HG02763 (cell line): ENCODE measurements at regions not wholly inside any gene's neighbourhood (a gene's known extent, or its start where the extent isn't known, plus 50 kb on each side); places are given as distances from the start of the nearest gene placed in this dataset.
A peak's percentile ranks its signal among the peaks of the same experiment; 100 is the strongest.

Experiments used
- ATAC-seq: cut with Tn5 transposase; IDR thresholded peaks from one replicate; pipeline ENCODE4 v1.9.1; 2021; ENCODE audit warnings: mild to moderate bottlenecking, moderate library complexity; ENCODE audit not compliant: unreplicated experiment

GRCh38 chr5:62732677-62733121 is 154.1 kb downstream of the LRRC70 start:
- ATAC-seq, result no peak

- ATAC-seq, result no peak
Measured at GRCh38 chr5:62731022-62731421, 152.4 kb downstream of the LRRC70 start.

DNA sequence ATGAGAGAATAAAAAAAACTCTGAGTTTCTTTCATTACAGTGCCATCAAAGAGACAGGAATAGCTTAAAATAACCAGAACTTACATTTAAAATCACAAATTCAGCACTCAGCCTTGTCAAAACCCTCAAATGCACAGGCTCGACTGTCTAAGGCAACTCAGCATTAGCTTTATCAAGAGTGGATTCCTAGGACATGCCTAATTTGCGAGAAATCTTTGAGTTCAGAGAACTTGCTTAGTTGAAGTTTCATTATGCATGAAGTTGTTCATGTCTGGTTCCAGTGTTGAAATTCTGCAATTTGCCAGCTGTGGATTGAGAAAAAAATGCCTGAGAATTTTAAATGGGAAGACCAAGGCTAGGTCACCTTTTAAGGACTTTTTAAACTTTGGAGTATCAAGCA is 151.1 kb downstream of the LRRC70 start:
- no peak for ATAC-seq

- no peak for ATAC-seq
Measured at GRCh38 chr5:62727861-62728260, 149.2 kb downstream of the LRRC70 start.

DNA sequence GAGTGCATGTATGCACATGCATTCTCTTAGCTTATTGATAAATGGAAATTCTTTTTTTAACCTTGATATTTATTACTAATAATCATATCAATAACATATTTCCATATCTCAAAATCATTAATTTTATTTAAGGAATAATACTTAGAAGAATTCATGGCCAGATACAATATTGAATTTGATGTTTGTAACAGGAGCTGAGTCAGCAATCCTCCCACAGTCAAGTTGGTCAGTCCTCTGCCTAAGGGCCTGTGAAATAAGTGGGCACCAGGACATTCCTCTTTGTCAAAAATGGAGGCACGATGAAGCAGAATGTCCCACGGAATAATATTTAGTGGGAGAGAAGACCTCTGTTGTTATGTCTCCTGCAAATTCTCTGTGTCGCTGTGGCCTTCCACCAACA is 148.6 kb downstream of the LRRC70 start:
- no peak for ATAC-seq

DNA sequence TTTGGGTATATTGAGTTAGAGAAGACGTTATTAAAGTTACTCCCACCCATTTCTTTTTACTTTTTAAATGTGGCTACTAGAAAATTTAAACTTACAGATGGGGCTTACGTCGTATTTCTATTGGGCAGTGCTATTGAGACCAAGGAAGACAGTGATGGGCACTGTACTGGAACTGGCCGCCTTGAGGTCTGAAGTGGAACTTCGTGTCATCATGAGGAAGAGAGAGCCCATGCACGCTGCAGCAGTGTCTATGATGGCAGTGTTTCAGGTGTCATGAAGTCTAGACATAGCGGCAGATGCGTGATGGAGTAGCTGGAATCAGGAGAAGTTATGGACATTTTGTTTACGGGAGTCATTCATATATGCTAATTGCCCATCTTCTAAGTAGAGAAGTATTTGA is 143.7 kb downstream of the LRRC70 start:
- ATAC-seq, result no peak

DNA sequence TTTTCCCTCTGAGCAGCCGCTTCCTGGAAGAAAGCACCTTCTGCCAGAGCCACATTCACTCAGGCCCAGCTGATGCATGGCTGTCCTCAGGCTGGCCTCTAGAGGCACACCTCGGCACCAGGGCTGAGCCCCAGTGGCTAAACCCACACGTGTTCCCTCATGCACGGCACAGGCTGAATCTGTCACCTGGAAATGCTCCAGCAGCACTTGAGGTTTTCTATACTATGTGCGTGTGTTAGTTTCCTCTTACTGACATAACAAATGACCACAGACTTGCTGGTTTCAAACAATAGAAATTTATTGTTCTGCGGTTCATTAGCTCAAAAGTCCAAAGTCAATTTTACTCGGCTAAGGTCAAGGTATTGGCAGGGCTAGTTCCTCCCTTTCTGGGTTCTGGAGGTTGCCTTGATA is 141.4 kb downstream of the LRRC70 start:
- ATAC-seq, result peak; percentile 98

GRCh38 chr5:62719061-62719720 is 140.6 kb downstream of the LRRC70 start:
- ATAC-seq, result no peak

DNA sequence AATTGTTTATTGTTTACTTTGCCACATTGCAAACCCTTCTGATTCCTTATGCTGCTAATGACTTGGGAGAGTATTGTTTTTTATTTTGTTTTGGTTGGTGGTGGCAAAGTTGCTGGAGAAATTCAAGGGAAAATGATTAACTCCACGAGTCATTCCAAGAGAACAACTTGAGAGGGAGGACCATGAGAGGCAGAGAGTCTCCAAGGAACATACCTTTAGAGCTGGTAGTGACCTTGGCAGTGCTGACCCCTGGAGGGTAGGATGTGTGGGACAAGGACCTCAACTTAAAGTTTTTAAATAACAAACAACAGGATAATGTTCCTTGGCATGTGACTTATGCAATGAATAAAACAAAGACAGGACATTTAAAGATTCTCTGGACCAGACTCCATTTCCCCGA is 139.7 kb downstream of the LRRC70 start:
- ATAC-seq, result no peak

DNA sequence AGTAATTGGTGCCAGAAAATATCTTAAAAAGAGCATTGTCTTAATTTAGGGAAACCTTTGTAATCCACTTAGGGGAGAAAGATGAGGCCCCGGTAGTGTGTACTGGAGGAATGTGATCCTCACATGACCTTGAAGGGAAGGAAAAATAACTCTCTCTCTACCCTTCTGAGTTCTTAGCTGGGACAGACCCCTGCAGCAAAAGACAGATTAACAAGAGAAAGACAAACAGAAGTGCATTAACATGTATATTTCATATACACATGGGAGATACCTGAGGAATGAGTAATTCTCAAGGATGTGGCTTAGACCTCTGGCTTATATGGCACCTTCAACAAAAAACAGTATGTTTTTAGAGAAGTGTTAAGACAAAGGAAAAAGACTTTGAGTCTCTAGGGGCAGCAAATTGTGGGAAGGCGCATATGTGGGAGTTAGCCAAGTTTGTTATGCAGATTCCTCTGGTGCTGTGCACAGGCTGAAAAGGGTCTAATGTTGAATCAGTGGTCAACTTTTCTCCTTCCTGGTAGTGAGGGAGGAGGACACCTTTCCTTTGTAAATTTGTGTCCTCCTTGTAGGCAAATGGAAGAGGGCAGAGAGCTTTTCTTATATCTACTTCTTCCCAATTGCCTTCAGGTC is 138.8 kb downstream of the LRRC70 start:
- no peak for ATAC-seq

- no peak for ATAC-seq
Measured at GRCh38 chr5:62714296-62714695, 135.7 kb downstream of the LRRC70 start.

DNA sequence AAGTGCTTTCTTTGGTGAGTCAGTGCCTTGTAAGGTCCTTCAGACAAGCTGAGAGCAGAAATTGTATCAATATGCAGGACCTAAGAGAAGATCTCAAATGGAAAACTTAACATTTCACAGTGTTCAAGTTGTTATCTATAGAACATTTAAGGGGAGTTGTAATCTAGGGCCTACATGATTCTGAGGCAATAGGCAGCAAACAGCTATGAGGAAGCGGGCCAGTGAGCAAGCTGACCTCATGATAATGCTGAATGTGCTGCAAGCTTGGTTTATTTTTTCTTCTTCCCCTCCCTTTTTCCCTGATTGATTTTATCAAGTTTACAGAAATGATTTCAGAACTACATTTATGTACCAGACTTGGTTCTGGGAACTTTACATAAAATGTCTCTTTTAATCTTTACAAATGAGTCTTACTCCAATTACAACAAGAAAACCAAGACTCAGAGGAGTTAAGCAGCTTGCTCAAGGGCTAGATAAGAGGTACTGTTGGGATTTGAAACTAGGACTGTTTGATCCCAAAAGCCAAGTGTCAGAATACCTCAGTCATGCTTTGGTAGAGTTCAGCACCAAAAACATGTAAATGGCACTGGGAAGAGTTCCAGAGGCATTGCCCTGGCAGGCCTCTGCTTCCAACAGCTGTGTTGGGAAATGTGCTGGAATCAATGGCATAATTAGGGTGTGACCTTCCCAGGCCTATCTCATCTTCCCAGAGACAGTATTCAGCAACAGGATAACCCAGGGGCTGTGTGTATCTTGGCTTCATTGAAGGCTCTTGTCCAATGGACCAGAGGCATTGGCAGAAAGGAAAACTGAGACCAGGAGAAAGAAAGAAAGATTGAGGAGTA is 130.1 kb downstream of the LRRC70 start:
- ATAC-seq, result no peak

DNA sequence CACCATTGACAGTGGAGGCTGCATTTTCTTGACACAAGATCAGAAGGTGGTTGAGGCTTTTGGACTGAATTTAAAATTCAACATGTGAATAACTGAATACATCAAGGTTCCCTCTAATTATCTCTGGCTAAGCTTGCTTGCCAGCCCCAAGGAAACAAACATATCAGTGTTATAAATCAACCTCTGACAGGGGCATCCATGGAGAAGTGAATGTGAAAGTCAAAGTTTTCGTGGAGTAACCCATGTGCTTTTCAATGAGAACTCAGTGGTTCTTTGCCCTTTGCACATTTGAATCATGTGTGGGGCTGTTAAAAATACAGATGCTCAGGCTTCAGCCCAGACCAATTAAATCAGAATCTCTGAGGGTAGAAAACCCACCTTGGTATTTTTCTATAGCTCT is 128.9 kb downstream of the LRRC70 start:
- ATAC-seq, result no peak

GRCh38 chr5:62707131-62707530 is 128.5 kb downstream of the LRRC70 start:
- ATAC-seq, result no peak

DNA sequence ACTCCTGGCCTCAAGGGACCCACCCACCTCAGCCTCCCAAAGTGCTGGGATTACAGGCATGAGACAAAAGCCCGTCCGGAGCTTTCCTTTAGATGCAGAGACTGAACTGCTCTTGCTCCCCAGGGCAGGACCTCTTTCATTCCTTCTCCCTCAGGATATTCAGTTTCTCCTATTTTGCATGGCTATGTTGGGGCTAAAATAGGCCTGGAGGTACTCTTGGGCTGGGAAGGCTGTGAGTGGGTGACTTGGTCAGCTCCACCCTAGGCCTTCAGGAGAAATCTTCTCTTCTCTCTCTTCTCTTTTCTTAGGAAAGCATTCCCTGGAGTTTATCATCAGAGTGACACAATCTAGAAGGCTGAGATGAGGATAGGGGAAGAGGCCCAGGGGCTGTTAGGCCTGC is 126.4 kb downstream of the LRRC70 start:
- ATAC-seq, result no peak

DNA sequence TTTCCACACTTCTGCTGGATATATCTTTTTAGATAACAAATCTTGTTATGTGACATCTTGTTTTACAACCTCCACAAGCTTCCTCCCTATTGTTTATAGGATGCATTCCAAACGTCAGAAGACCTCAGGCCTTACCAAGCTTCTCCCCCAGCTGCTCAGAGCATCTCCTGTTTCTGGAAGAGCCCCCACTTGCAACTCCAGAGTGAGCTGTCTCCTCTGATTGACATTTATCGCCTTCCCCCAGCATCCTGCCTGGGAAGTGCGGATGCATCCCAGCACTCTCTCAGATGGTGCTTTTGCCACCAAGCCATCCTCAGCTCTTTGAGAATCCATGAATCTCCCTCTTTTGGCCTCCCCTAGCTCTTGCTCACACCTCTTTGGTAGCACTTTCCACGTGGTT is 123.5 kb downstream of the LRRC70 start:
- ATAC-seq, result no peak

GRCh38 chr5:62701036-62701435 is 122.4 kb downstream of the LRRC70 start:
- no peak for ATAC-seq

DNA sequence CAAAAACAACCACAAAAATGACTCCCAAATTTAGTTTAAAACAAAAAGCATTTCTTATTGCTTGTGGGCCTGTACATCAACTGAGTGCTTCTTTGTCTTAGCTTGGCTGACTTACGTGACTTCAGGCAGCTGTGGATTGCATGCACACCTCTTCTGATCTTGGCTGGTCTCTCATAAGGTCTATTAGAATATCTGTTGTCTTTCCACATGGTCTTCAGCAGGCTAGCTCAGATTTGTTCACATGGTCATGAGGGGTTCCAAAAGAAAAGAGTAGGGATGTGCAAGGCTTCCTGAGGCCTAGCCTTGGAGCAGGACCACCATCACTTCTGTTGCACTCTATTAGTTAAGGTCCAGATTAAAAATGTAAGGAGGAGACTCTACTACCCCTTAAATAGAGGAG is 120.1 kb downstream of the LRRC70 start:
- no peak for ATAC-seq

GRCh38 chr5:62695274-62695673 is 116.7 kb downstream of the LRRC70 start:
- no peak for ATAC-seq

GRCh38 chr5:62692946-62693713 is 114.5 kb downstream of the LRRC70 start:
- ATAC-seq, result no peak

- ATAC-seq, result no peak
Measured at GRCh38 chr5:62691946-62692345, 113.3 kb downstream of the LRRC70 start.
